ENCODE measurements at regions not wholly inside any gene's neighbourhood (a gene's known extent, or its start where the extent isn't known, plus 50 kb on each side); places are given as distances from the start of the nearest gene placed in this dataset.

DNA sequence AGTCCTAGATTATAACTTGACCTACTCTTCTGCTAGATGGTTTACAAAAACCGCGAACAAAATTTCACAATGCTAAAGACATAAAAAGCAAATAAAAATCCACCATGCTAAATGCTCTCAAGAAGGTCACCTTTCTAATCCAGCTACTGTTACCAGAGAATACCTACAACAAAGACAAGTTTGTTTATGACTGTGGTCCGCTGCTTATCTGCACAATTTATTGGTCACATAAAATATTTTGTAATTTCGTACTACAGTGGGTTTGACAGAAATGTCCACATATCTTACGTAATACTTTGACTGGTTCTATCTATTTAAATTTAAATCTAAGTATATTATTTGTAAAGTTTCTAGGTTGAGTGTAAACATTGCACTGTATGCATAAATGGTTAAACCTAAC lies 257.6 kb upstream of the ZNF608 start:
- TF ChIP-seq CTCF (IDR thresholded peaks at IDR 0.05) (no peak), NPAS2 (CRISPR knock-in tag; IDR thresholded peaks at IDR 0.05; ENCODE audit: borderline replicate concordance) (no peak), CEBPB (IDR thresholded peaks at IDR 0.05) (no peak), EHMT2 (IDR thresholded peaks at IDR 0.05; ENCODE audit: low read depth) (no peak), RARB (CRISPR knock-in tag; IDR thresholded peaks at IDR 0.05) (no peak), ZFP36 (IDR thresholded peaks at IDR 0.05; ENCODE audit: borderline replicate concordance, partially characterized antibody) (no peak), USF2 (IDR thresholded peaks at IDR 0.05) (no peak), RCOR1 (IDR thresholded peaks at IDR 0.05; ENCODE audit: low read depth, low read length) (no peak), POLR2A (IDR thresholded peaks at IDR 0.05; ENCODE audit: low read length) (no peak), JUN (IDR thresholded peaks at IDR 0.05) (no peak)
- TF ChIP-seq, protein P1, sequence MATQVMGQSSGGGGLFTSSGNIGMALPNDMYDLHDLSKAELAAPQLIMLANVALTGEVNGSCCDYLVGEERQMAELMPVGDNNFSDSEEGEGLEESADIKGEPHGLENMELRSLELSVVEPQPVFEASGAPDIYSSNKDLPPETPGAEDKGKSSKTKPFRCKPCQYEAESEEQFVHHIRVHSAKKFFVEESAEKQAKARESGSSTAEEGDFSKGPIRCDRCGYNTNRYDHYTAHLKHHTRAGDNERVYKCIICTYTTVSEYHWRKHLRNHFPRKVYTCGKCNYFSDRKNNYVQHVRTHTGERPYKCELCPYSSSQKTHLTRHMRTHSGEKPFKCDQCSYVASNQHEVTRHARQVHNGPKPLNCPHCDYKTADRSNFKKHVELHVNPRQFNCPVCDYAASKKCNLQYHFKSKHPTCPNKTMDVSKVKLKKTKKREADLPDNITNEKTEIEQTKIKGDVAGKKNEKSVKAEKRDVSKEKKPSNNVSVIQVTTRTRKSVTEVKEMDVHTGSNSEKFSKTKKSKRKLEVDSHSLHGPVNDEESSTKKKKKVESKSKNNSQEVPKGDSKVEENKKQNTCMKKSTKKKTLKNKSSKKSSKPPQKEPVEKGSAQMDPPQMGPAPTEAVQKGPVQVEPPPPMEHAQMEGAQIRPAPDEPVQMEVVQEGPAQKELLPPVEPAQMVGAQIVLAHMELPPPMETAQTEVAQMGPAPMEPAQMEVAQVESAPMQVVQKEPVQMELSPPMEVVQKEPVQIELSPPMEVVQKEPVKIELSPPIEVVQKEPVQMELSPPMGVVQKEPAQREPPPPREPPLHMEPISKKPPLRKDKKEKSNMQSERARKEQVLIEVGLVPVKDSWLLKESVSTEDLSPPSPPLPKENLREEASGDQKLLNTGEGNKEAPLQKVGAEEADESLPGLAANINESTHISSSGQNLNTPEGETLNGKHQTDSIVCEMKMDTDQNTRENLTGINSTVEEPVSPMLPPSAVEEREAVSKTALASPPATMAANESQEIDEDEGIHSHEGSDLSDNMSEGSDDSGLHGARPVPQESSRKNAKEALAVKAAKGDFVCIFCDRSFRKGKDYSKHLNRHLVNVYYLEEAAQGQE (IDR thresholded peaks at IDR 0.05): no peak
- TF ChIP-seq, protein P2, sequence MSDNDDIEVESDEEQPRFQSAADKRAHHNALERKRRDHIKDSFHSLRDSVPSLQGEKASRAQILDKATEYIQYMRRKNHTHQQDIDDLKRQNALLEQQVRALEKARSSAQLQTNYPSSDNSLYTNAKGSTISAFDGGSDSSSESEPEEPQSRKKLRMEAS (IDR thresholded peaks at IDR 0.05): no peak
